ENCODE measurements at regions not wholly inside any gene's neighbourhood (a gene's known extent, or its start where the extent isn't known, plus 50 kb on each side); places are given as distances from the start of the nearest gene placed in this dataset.

GRCh38 chrY:7444141-7444540 lies 532.6 kb upstream of the AMELY start:
- H3K36me3 ChIP-seq (ENCODE audit: insufficient read depth, low read length) = no peaks in the 10 kb centered on the region
- H3K27ac ChIP-seq (ENCODE audit: low read length) = no peak overlapping the region
- no peak overlapping the region for H3K4me2 ChIP-seq (ENCODE audit: low read length)
- no peak overlapping the region for H2AFZ ChIP-seq (ENCODE audit: low read depth, low read length)
- H3K79me2 ChIP-seq (replicated peaks; ENCODE audit: insufficient read depth, low read length) = no peaks in the 10 kb centered on the region
- H4K20me1 ChIP-seq (ENCODE audit: insufficient read depth) = no peaks in the 10 kb centered on the region
- H3F3A ChIP-seq (ENCODE audit: insufficient read depth, low read length, poor library complexity, severe bottlenecking) = no peaks in the 10 kb centered on the region
- TF ChIP-seq, protein P1, sequence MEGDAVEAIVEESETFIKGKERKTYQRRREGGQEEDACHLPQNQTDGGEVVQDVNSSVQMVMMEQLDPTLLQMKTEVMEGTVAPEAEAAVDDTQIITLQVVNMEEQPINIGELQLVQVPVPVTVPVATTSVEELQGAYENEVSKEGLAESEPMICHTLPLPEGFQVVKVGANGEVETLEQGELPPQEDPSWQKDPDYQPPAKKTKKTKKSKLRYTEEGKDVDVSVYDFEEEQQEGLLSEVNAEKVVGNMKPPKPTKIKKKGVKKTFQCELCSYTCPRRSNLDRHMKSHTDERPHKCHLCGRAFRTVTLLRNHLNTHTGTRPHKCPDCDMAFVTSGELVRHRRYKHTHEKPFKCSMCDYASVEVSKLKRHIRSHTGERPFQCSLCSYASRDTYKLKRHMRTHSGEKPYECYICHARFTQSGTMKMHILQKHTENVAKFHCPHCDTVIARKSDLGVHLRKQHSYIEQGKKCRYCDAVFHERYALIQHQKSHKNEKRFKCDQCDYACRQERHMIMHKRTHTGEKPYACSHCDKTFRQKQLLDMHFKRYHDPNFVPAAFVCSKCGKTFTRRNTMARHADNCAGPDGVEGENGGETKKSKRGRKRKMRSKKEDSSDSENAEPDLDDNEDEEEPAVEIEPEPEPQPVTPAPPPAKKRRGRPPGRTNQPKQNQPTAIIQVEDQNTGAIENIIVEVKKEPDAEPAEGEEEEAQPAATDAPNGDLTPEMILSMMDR (IDR thresholded peaks at IDR 0.05; ENCODE audit: poor library complexity, severe bottlenecking) = no peak
- TF ChIP-seq, protein P2, sequence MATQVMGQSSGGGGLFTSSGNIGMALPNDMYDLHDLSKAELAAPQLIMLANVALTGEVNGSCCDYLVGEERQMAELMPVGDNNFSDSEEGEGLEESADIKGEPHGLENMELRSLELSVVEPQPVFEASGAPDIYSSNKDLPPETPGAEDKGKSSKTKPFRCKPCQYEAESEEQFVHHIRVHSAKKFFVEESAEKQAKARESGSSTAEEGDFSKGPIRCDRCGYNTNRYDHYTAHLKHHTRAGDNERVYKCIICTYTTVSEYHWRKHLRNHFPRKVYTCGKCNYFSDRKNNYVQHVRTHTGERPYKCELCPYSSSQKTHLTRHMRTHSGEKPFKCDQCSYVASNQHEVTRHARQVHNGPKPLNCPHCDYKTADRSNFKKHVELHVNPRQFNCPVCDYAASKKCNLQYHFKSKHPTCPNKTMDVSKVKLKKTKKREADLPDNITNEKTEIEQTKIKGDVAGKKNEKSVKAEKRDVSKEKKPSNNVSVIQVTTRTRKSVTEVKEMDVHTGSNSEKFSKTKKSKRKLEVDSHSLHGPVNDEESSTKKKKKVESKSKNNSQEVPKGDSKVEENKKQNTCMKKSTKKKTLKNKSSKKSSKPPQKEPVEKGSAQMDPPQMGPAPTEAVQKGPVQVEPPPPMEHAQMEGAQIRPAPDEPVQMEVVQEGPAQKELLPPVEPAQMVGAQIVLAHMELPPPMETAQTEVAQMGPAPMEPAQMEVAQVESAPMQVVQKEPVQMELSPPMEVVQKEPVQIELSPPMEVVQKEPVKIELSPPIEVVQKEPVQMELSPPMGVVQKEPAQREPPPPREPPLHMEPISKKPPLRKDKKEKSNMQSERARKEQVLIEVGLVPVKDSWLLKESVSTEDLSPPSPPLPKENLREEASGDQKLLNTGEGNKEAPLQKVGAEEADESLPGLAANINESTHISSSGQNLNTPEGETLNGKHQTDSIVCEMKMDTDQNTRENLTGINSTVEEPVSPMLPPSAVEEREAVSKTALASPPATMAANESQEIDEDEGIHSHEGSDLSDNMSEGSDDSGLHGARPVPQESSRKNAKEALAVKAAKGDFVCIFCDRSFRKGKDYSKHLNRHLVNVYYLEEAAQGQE (IDR thresholded peaks at IDR 0.05; ENCODE audit: borderline replicate concordance) = no peak
- no peak for TF ChIP-seq TAF1 (IDR thresholded peaks at IDR 0.05; ENCODE audit: low read depth)
- no peak for TF ChIP-seq EZH2 (IDR thresholded peaks at IDR 0.05; ENCODE audit: borderline replicate concordance, insufficient read depth, low read length, poor library complexity, severe bottlenecking)
- no peak for TF ChIP-seq RAD21 (conservative IDR thresholded peaks at IDR 0.05)
- TF ChIP-seq MXI1 (conservative IDR thresholded peaks at IDR 0.05; ENCODE audit: poor library complexity, severe bottlenecking) = no peak
- no peak for TF ChIP-seq SMC3 (conservative IDR thresholded peaks at IDR 0.05; ENCODE audit: poor library complexity)
- TF ChIP-seq POLR2AphosphoS5 (IDR thresholded peaks at IDR 0.05) = no peak
- TF ChIP-seq EP300 (conservative IDR thresholded peaks at IDR 0.05; ENCODE audit: poor library complexity, severe bottlenecking) = no peak
- H3K4me3 ChIP-seq (ENCODE audit: low read length) = no peak overlapping the region
- no peaks in the 10 kb centered on the region for H3K9me2 ChIP-seq (ENCODE audit: insufficient read depth, low read length)
- H3K9me3 ChIP-seq (ENCODE audit: low read length) = no peaks in the 10 kb centered on the region
- H3K27me3 ChIP-seq (ENCODE audit: insufficient read depth, low read depth, low read length) = no peaks in the 10 kb centered on the region
- no peak overlapping the region for H3K9ac ChIP-seq (ENCODE audit: low read length)

DNA sequence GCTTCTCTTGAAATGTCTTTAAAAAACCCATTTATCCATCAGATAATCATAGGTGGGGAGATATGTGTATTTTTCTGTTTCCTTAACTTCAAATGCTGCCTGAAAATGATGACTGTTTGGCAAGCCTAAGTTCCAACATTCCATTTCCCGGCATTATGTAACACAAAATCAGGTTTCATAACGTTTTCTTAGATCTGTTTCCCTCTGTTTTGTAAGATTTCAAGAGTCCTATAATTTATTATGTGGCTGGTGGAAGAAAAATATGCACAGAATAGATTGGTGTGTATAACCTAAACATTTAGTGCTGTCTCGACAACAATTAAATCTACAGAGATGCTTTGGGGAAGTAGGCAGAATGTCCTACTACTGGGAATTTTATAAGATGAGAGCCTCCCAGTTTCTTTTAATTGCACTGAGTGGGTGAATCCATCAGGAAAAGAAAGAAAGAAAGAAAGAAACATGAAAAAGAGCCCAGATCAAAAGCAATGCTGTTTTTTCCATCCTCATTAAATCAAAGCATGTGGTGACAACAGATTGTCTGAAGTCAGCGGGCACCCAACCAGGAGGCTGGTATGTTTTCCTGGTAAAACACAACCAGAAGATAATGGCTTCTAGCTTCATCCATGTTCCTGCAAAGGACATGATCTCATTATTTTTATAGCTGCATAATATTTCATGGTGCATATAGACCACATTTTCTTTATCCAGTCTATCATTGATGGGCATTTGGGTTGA lies 529.4 kb upstream of the AMELY start:
- no peak overlapping the region for H3K27ac ChIP-seq (ENCODE audit: low read length)
- H3F3A ChIP-seq (ENCODE audit: insufficient read depth, low read length, poor library complexity, severe bottlenecking) = no peaks in the 10 kb centered on the region
- no peak overlapping the region for H2AFZ ChIP-seq (ENCODE audit: low read depth, low read length)
- no peaks in the 10 kb centered on the region for H4K20me1 ChIP-seq (ENCODE audit: insufficient read depth)
- no peaks in the 10 kb centered on the region for H3K9me3 ChIP-seq (ENCODE audit: low read length)
- H3K9ac ChIP-seq (ENCODE audit: low read length) = no peak overlapping the region
- H3K9me2 ChIP-seq (ENCODE audit: insufficient read depth, low read length) = no peaks in the 10 kb centered on the region
- H3K79me2 ChIP-seq (replicated peaks; ENCODE audit: insufficient read depth, low read length) = no peaks in the 10 kb centered on the region
- no peaks in the 10 kb centered on the region for H3K36me3 ChIP-seq (ENCODE audit: insufficient read depth, low read length)
- TF ChIP-seq POLR2AphosphoS5 (IDR thresholded peaks at IDR 0.05) (no peak), SMC3 (conservative IDR thresholded peaks at IDR 0.05; ENCODE audit: poor library complexity) (no peak), TAF1 (IDR thresholded peaks at IDR 0.05; ENCODE audit: low read depth) (no peak), EP300 (conservative IDR thresholded peaks at IDR 0.05; ENCODE audit: poor library complexity, severe bottlenecking) (no peak), RAD21 (conservative IDR thresholded peaks at IDR 0.05) (no peak), MXI1 (conservative IDR thresholded peaks at IDR 0.05; ENCODE audit: poor library complexity, severe bottlenecking) (no peak), EZH2 (IDR thresholded peaks at IDR 0.05; ENCODE audit: borderline replicate concordance, insufficient read depth, low read length, poor library complexity, severe bottlenecking) (no peak)
- TF ChIP-seq, protein P1 (IDR thresholded peaks at IDR 0.05; ENCODE audit: poor library complexity, severe bottlenecking) = no peak
- TF ChIP-seq, protein P2 (IDR thresholded peaks at IDR 0.05; ENCODE audit: borderline replicate concordance) = no peak
- H3K4me2 ChIP-seq (ENCODE audit: low read length) = no peak overlapping the region
- no peaks in the 10 kb centered on the region for H3K27me3 ChIP-seq (ENCODE audit: insufficient read depth, low read depth, low read length)
- H3K4me3 ChIP-seq (ENCODE audit: low read length) = no peak overlapping the region
